GM18502 (cell line): ENCODE measurements at regions not wholly inside any gene's neighbourhood (a gene's known extent, or its start where the extent isn't known, plus 50 kb on each side); places are given as distances from the start of the nearest gene placed in this dataset.
A peak's percentile ranks its signal among the peaks of the same experiment; 100 is the strongest.
"Not testable (repeated sequence)": the region's sequence is repeated elsewhere in the genome, so short reads cannot be mapped to it uniquely, and the experiment has no call there.

Source experiments
- ATAC-seq: cut with Tn5 transposase; IDR thresholded peaks from one replicate; pipeline ENCODE4 v1.9.1; 2021; ENCODE audit warnings: mild to moderate bottlenecking; ENCODE audit not compliant: unreplicated experiment, poor library complexity

DNA sequence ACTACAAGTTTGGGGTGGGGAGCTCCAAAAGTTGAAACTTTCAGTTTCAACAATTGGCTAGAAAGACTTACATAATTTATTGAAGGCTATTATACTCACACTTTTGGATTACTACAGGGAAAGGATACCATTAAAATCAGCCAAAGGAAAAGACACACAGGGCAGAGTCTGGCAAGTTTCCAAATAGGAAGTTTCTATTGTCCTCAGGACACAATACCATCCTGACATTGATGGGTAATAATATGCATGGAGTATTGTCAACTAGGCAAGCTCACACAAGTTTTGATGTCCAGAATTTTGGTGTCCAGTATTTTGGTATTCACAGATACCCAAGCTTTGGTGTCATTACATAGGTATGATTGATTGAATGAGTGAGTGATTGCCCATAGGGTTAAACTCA is 872.6 kb upstream of the SORCS1 start:
- no peak for ATAC-seq

DNA sequence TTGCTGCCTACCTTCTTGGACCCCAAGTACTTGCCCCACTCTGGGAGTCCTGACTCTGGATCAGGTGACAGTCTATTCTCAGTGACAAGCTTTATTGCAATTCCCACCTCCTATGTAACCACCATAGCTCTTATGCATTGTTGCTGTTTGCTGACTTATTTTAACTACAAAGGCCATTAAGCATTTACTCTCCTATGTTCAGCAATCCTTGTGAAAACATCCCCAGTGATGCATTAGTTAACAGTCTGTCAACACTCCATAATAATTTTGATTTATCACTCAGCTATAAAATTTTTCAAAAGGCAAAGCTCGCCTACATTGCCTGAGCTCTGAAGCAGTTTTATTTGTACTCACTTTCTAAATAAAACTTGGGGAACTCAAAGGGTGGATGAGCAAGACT is 871.8 kb upstream of the SORCS1 start:
- no peak for ATAC-seq

DNA sequence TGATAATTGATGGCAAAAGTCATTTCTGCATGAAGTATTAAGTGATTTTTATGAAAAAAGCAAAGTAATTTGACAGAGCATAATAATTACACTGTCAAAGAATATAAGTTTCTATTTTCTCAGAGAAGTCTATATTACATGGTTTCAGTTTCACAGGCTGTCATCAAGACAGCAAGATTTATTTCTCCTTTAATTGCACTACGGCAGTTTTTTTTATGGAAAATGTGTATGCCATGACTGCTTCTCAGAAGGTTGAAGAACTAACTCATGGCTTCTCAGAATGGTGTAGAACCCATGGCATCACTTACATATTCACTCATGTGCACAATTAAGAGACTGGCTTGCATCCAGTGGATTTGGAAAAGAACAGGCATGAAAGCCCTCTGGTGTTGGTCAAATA is 870.3 kb upstream of the SORCS1 start:
- no peak for ATAC-seq

DNA sequence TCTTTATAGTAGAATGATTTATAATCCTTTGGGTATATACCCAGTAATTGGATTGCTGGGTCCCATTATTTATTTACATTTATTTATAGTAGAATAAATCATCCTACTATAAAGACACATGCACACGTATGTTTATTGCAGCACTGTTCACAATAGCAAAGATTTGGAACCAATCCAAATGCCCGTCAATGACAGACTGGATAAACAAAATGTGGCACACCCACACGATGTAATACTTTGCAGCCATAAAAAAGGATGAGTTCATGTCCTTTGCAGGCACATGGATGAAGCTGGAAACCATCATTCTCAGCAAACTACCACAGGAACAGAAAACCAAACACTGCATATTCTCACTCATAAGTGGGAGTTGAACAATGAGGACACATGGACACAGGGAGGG is 869.0 kb upstream of the SORCS1 start:
- not testable (repeated sequence) for ATAC-seq

DNA sequence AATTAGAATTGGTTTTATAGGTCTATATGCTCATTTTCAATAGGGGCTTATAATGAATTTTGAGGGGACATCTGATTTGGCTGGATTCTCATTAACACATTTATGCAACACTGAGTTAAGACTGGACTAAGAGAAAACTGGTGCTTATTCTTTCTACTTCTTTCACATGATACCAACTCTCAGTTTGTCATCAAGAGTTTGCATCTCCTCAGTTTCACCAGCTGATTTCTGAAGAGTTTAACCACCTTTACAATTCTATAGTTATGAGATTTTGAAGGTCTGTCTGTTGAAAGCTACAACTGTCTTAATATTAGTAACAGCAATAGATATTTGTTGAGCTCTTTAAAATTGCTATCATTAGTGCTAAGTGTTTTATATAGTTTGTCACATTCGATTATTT is 867.0 kb upstream of the SORCS1 start:
- no peak for ATAC-seq

DNA sequence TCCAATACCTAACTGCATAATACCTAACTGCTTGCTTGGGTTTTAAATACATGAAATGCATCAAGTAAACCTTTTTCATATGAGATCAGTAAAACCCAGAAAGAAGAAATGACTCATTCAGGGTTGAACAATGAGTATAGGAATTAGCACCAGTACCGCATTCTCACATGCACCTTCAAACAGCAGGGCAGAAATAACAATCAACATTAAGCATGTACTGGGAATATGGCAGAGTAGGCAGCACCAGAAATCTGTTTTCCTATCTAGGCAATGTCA is 850.3 kb upstream of the SORCS1 start:
- ATAC-seq: peak; percentile 45

DNA sequence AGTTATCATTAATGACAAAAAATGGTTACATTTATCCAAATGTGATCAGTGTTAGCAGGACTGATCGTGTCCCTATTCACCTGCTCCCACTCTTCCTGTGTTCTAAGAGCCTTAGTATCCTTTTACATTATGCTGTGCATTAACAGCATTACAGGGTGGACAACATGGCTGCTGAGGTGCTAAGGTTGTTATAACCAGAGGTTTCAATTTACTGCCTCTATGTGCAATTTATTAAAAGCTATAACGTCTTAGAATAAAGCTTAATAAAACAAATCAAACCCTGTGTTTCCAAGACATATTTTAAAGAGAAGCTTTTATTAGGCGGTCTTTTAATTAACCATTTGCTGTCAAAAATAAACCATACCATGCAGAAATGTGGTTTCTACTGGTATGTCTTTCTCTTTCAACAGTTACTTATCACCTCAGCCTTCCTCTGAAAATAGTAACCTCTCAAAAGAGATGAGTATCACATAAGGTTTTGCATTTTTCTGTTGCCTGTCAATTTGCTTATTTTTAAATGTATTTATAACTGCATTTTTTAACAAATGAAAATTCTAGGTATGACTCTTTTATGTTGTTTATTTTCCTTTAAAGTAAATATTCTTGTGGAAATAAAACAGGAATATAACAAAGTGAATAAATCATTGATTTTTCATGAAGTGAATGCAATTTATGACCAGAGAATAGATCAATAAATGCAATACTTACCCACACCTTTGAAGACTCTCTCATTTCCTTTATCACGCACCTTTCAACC is 849.8 kb upstream of the SORCS1 start:
- no peak for ATAC-seq

DNA sequence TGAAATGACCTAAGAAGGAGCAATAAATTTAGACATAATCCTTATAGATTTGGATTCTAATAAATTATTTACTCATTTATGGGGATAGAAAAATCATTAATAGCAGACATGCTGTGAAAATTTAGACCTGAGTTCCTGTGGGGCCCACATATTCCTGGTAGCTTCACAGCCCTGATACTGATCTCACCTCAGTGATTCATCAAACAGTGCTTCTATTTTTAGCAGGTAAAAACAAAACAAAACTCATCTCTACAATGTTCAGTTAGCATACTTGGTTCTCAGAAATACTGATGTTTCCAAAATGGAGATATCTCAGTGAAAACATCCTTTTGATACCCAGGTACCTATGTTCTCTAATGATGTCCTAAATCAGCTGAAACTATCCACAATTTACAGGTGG is 841.1 kb upstream of the SORCS1 start:
- no peak for ATAC-seq

DNA sequence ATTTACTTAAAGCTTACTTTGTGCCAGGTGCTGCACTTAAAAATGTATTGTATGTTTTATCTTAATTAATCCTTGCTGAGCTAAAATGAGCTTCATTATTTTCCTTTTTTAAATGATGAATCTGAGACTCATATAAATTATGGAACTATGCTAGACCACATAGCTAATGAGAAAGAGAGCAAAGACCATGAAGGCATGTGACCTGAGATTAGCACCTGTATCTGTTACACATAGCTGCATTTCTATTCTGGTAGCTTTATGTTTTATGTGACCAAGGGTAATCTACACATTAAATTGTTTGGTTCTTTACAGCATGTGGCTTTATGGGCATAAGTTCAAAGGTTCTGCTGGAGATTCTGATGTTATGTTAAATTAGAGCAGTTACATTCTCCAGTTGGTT is 839.1 kb upstream of the SORCS1 start:
- no peak for ATAC-seq

DNA sequence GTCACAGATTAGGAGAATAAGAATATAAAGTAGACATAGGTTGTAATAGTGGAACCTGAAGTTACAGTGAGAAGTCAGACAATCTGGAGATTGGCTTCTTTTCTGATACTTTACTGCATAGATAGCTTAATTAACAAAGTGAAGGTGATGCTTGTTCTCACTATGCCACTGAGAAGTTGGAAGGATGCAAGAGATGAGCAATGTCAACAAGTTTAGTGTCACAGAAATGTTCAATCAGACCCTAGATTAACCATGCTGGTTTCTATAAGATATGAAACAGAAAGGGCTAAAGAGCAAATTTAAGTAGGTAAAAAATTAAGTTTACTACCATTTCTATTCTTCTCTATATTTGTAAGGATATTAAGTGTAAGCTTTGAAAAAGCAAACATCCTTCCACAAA is 838.6 kb upstream of the SORCS1 start:
- no peak for ATAC-seq

DNA sequence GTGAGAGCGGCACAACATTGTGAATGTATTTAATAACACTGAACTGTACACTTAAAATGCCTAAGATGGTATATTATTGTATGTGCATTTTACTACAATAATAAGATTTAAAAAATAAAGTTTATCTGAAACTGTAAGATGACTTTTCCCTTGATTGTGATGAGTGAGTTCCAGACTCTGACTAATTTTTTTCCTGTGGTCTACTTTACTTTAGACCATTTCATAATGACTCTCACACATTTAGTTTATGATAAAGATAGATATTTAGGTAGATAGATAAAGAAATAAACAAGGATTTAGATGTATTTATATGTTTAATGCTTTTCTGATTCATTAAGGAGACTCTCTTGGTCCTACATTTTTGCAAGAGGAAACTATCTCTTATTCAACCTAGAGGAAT is 835.9 kb upstream of the SORCS1 start:
- ATAC-seq: no peak

DNA sequence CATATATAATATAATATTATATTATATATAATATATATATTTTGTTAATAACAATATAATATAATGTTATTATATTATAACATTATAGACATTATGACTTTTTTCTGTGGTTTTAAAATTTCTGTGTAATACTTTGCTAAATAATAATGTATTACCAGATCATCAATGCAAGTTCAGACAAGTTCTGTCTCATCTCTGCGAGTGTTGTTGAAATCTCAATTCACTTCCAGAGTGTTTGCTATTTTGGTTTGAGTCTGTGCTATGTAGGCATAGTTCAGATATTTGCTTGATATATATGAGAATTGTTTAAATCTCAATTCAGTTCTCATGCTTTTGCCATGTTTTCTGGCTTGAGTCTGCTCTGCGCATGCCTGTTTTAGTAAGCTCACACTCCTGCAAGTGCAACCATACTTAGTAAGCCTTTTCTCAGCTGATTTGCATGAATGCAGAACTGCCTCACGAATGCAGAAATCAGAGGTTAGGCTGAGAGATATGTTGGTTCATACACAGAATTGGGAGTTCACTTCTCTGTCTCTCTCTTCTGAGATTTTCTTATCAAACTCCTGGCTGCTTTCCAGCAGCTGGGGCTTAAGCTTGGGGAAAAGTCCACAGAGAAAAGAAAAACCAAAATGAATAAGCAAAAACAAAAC is 830.2 kb upstream of the SORCS1 start:
- no peak for ATAC-seq

DNA sequence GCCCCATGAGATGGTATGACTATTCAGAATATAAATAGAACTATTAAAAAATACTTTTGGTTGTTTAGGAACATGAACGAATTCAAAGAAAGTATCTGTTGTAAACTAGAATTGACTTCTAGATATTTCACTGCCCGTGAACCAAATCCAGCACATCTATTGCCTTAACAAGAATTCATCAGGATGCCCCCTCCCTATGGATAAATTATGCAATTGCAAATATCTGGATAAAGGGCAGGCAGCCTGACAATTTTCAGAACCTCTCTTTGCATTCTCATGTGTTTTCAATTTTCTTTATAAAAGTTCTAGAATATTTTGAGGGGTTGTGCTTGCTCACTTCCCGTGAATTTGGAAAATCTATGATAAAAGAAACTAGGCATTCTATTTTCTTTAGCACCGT is 822.1 kb upstream of the SORCS1 start:
- ATAC-seq: no peak

DNA sequence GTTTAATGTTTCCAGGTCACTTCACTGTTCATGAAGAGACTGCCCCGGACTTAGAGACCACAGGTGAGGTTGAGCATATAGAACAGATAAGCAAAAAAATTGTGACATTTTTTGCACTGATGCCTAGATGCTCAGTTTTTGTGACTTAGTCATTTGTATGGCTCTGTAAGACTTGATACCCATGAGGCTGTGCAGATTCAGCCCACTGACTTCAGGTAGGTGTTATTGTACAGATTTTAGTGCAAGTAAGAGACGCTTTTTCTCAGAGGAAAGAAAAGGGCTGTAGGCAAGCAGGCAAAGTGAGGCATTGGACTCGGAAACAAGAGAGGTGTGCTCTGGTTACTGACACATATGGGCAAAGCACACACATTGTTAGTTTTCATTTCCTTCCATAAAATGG is 820.1 kb upstream of the SORCS1 start:
- ATAC-seq: no peak

DNA sequence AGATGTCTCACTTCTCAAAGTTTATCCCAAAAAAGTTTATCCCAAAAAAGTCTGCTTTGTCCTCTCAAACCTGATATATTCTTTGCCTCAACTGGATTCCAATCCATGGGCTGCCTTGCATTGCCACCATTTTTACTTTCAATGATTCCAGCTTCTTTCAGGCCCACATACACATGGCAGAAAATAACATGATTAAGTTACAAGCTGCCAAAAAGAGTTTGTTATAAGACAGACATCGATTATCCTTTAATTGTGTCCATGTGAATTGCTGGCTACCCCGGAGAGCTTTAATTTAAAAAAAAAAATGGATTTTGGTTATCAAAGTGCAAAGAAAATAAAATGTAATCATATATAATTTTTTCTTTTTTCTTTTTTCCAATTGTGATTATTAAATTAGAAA is 819.6 kb upstream of the SORCS1 start:
- no peak for ATAC-seq

DNA sequence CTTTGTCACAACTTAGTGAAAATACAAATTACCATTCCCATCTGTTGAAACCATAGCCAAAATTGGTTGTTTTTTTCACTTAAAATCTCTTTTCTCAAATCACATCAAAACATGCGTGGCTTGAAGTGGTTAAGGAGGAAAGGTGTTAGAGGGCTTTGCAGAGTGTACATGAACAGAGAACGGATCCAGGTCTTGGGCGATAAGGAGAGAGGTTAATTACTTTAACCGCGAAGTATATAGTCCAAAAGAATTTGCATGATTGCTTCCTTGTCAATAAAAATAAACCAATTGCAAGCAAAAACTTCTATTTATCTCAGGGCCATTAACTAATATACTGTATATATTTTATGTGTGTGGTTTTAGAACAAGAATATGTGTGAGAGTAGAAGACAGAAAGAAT is 813.9 kb upstream of the SORCS1 start:
- no peak for ATAC-seq

DNA sequence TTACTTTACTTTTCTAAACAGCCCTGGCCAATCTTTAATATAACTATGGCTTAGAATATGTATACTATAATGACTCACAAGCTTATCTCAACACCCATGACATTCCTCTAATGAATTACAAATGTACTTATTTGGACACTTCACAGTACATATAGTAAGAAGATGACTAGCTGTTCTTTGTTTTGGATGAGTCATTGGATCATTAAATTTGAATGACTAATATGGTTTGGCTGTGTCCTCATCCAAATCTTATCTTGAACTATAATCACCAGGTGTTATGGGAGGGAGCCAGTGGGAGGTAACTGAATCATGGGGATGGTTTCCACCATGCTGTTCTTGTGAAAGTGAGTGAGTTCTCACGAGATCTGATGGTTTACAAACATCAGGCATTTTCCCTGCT is 807.5 kb upstream of the SORCS1 start:
- no peak for ATAC-seq

DNA sequence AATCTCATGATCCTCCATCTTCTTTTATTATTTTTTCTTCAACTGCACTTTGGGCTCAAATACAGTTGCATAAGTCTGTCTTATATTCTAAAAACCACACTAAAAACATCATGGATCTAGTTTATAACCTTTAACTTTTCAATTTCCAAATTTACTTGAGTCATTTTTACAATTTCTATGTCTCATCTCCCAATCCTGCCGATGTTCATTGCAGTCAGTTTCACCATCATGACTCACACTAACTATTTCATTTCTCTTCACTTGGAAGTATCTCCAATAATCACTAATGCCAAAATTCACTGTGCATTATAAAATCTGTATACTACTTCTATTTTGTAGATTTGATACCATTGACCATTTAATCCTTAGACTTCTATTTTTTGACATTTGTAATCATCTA is 806.9 kb upstream of the SORCS1 start:
- no peak for ATAC-seq

DNA sequence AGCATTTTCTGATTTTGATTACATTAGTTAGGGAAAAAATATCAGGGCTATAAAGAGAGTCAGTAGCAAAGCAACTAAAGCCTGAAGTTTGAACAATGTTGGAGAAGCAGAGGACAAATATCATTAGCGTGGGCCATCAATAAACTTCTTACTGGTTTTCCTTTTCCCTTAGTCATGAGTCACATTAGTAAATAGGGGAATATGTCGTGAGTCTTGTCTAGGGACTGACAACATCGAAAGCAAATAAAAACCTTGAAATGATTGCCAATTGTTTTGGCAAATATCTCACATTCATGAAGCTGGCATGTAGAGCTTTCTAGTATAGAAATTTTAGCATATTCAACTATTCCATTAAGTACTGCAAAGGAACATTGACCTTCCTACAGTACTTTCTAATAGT is 806.0 kb upstream of the SORCS1 start:
- ATAC-seq: no peak

DNA sequence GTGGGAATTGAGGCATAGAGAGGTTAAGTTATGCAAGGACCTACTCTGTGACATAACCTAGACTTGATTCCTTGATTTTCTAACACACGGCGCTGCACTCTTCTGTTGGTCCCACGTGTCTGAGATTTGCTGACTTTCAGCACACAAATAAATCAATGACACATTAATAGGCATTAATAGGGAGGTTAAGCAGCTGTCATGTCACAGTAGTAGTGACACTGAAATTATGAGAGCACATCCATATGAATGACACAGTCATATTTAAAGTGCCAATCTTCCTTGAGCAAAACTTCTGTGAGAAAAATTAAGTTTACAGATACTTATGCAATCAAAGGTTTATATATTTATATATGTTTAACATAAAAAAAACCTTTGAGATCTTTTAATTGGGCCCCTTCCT is 805.4 kb upstream of the SORCS1 start:
- no peak for ATAC-seq

DNA sequence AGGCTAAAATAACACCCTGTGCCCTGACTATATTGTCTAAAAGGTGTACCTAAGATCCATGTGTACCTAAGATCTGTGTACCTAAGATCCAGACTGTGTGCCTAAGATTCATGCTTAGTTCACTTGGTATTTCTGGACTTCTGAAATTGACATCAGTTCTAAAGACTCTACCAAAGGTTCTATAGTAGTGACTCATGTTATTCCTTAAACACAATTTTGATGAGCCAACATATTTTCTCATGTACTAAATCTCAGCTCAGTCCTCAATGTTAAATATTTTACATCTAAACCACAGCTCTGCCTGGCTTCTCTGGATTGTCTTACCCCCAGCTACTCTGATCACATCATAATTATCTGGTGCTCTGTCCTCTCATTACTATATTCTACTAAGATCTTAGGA is 802.3 kb upstream of the SORCS1 start:
- no peak for ATAC-seq
